Lung (tissue), 11 donors: ENCODE measurements at regions not wholly inside any gene's neighbourhood (a gene's known extent, or its start where the extent isn't known, plus 50 kb on each side); places are given as distances from the start of the nearest gene placed in this dataset.

Experiments
- ATAC-seq: fragments of 200-7000 bp; cut with Tn5 transposase; one replicate; pipeline ENCODE4 v1.9.1; 2020; ENCODE audit warnings: moderate number of reproducible peaks; ENCODE audit not compliant: insufficient read depth, low FRiP score
- DNase-seq, 3 donors: peaks; one replicate each; pipeline ENCODE4 v3.0.0-alpha.2; 2013 to 2017
- H3K27ac ChIP-seq, 2 donors: one replicate each; pipeline ENCODE4 v1.5.1; 2013; ENCODE audit warnings: mild to moderate bottlenecking in 2 of 2, moderate library complexity in 2 of 2, control low read depth in 1 of 2, inconsistent platforms in 1 of 2, low read depth in 1 of 2, low read length in 1 of 2
- H3K27me3 ChIP-seq, 3 donors: one replicate each; pipeline ENCODE4 v1.5.1; 2013; ENCODE audit warnings: low read length in 2 of 3; ENCODE audit not compliant: control insufficient read depth in 3 of 3, insufficient read depth in 3 of 3
- H3K36me3 ChIP-seq, 4 donors: one replicate each; pipeline ENCODE4 v1.5.1; 2013; ENCODE audit warnings: low read length in 4 of 4, mild to moderate bottlenecking in 1 of 4, moderate library complexity in 1 of 4; ENCODE audit not compliant: control insufficient read depth in 4 of 4, insufficient read depth in 4 of 4
- H3K4me1 ChIP-seq, 5 donors: one replicate each; pipeline ENCODE4 v1.5.1; 2013; ENCODE audit warnings: low read length in 5 of 5, mild to moderate bottlenecking in 2 of 5, moderate library complexity in 1 of 5; ENCODE audit not compliant: control insufficient read depth in 5 of 5, insufficient read depth in 5 of 5
- H3K4me3 ChIP-seq: one replicate; pipeline ENCODE4 v1.5.1; 2013; ENCODE audit warnings: mild to moderate bottlenecking, control low read depth, moderate library complexity
- H3K9ac ChIP-seq, 2 donors: one replicate each; pipeline ENCODE4 v1.5.1; 2013; ENCODE audit warnings: low read length in 2 of 2, control low read depth in 1 of 2; ENCODE audit not compliant: insufficient read depth in 1 of 2
- H3K9me3 ChIP-seq, 4 donors: one replicate each; pipeline ENCODE4 v1.5.1; 2013; ENCODE audit warnings: low read length in 3 of 4, mild to moderate bottlenecking in 1 of 4, moderate library complexity in 1 of 4; ENCODE audit not compliant: control insufficient read depth in 4 of 4, insufficient read depth in 3 of 4
- CTCF ChIP-seq: IDR thresholded peaks from 2 replicates; pipeline ENCODE4 v1.5.1; 2012; ENCODE audit warnings: mild to moderate bottlenecking; ENCODE audit errors: control extremely low read depth, extremely low read depth
- WGBS, 2 donors: extraction: QIAGEN DNeasy Blood & Tissue Kit; methylation state at CpG; one replicate each; pipeline ENCODE4 v1.1.7; 2013; 5-methylcytosine and 5-hydroxymethylcytosine counted together
- donor health status: control.
- donor health status: control.
- donor health status: Bipolar disorder and iron deficiency.
- donor health status: healthy.
- donor health status: DM: yes; HTN: yes; CAD: no.

- 81 to 82% methylated on average over 3 of the region's 3 CpGs for WGBS, 2 donors
- H3K4me3 ChIP-seq: no peak overlapping the region
- H3K9me3 ChIP-seq: no peaks in the 10 kb centered on the region
- DNase-seq: no peak
- TF ChIP-seq CTCF: no peak
- H3K4me1 ChIP-seq: no peaks in the 10 kb centered on the region
- no peaks in the 10 kb centered on the region for H3K36me3 ChIP-seq
- no peak overlapping the region for H3K27ac ChIP-seq
- no peak overlapping the region for H3K9ac ChIP-seq
- ATAC-seq: no peak
- H3K27me3 ChIP-seq: no peaks in the 10 kb centered on the region
Observed at GRCh38 chr6:19525673-19526072, 311.5 kb upstream of the ID4 start.

GRCh38 chr6:19530188-19530587 lies 307.0 kb upstream of the ID4 start:
- Histone ChIP-seq H3K4me3 (no peak overlapping the region), H3K4me1 (no peaks in the 10 kb centered on the region), H3K27me3 (no peaks in the 10 kb centered on the region), H3K9me3 (no peaks in the 10 kb centered on the region), H3K27ac (no peak overlapping the region), H3K9ac (no peak overlapping the region), H3K36me3 (no peaks in the 10 kb centered on the region)
- ATAC-seq (no peak), DNase-seq (no peak)
- 86 to 94% methylated on average over 1 of the region's 1 CpG for WGBS, 2 donors
- TF ChIP-seq CTCF: no peak

- no peak for TF ChIP-seq CTCF
- ATAC-seq (no peak), DNase-seq (peak in 1 of 3 donors; percentile 26)
- H3K9me3 ChIP-seq: no peaks in the 10 kb centered on the region
- no peak overlapping the region for H3K4me3 ChIP-seq
- H3K4me1 ChIP-seq: no peaks in the 10 kb centered on the region
- no peak overlapping the region for H3K27ac ChIP-seq
- 62 to 67% methylated on average over 2 of the region's 2 CpGs for WGBS, 2 donors
- H3K36me3 ChIP-seq: no peaks in the 10 kb centered on the region
- no peaks in the 10 kb centered on the region for H3K27me3 ChIP-seq
- H3K9ac ChIP-seq: no peak overlapping the region
Observed at GRCh38 chr6:19535351-19535750, 301.8 kb upstream of the ID4 start.

GRCh38 chr6:19536838-19537237 lies 300.3 kb upstream of the ID4 start:
- Histone ChIP-seq H3K36me3 (no peaks in the 10 kb centered on the region), H3K4me3 (no peak overlapping the region), H3K9me3 (no peaks in the 10 kb centered on the region), H3K9ac (no peak overlapping the region), H3K27me3 (no peaks in the 10 kb centered on the region), H3K4me1 (no peaks in the 10 kb centered on the region), H3K27ac (no peak overlapping the region)
- WGBS, 2 donors: 89 to 93% methylated on average over 3 of the region's 3 CpGs
- no peak for DNase-seq
- no peak for ATAC-seq
- no peak for TF ChIP-seq CTCF
